ENCODE measurements at regions not wholly inside any gene's neighbourhood (a gene's known extent, or its start where the extent isn't known, plus 50 kb on each side); places are given as distances from the start of the nearest gene placed in this dataset.

DNA sequence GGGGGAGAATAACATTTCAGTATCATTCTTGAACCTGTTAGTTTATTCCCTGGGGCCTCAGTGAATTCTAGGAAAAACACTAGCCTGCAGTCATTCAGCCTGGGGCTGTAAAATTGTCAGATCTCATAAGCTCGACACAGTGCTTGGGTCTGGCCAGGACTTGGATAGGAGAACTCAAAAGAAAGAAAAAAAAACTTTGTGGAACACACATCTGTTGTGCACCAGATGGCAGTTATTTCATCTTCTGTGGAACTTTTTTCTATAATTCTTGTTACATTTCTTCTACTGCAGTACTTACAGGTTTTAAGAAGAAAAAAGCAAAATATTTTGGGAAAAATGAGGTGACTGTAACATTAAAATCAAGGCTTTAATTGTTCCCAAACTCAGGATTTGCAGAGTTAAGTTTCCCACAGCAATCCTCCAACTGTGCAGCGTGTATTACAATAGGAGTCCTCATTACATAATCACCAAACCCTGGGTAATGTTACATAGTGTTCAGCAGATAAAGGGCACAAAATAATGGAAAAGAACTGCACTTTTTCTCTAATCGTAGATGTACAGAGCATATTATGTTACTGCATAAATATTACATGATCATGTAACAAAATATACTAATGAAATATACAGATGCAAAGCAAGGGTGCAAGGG, 531.1 kb upstream of the CITED2 start:
- TF ChIP-seq CTCF (IDR thresholded peaks at IDR 0.05; ENCODE audit: low read length) (no peak), EZH2 (IDR thresholded peaks at IDR 0.05; ENCODE audit: borderline replicate concordance, low read length) (no peak)
